Gastroesophageal sphincter (tissue), 4 donors: ENCODE measurements at regions not wholly inside any gene's neighbourhood (a gene's known extent, or its start where the extent isn't known, plus 50 kb on each side); places are given as distances from the start of the nearest gene placed in this dataset.
A peak's percentile ranks its signal among the peaks of the same experiment; 100 is the strongest.

Experiments
- ATAC-seq: fragments of 150-250 bp; one replicate; pipeline ENCODE4 v1.9.1; 2016; ENCODE audit warnings: mild to moderate bottlenecking, moderate library complexity
- H3K27ac ChIP-seq, 4 donors: fragments of 200-600 bp; sonication (generic) in 3 of 4; 1 replicate in 3 of 4; 2 replicates in 1 of 4; pipeline ENCODE4 v1.5.1; 2016 to 2019
- H3K27me3 ChIP-seq: fragments of 200-600 bp; sonication (generic); one replicate; pipeline ENCODE4 v1.5.1; 2019
- H3K36me3 ChIP-seq, 2 donors: fragments of 200-600 bp; sonication (generic); one replicate each; pipeline ENCODE4 v1.5.1; 2019; ENCODE audit warnings: control low read depth in 1 of 2
- H3K4me1 ChIP-seq, 3 donors: fragments of 200-600 bp; sonication (generic); 1 replicate in 2 of 3; 2 replicates in 1 of 3; pipeline ENCODE4 v1.5.1; 2016 to 2019; ENCODE audit warnings: control low read depth in 2 of 3
- H3K4me3 ChIP-seq, 2 donors: fragments of 200-600 bp; sonication (generic); one replicate each; pipeline ENCODE4 v1.5.1; 2019; ENCODE audit warnings: mild to moderate bottlenecking in 1 of 2, moderate library complexity in 1 of 2
- H3K9me3 ChIP-seq, 3 donors: fragments of 200-600 bp; sonication (generic); one replicate each; pipeline ENCODE4 v1.5.1; 2017 to 2019; ENCODE audit warnings: control low read depth in 2 of 3
- EP300 ChIP-seq: sonication (generic); formaldehyde crosslinking; IDR thresholded peaks from one replicate; pipeline ENCODE4 v1.6.1; 2017; ENCODE audit warnings: antibody characterized with exemption, mild to moderate bottlenecking
- POLR2A ChIP-seq, 2 donors: fragments of 450-650 bp; IDR thresholded peaks; one replicate each; pipeline ENCODE4 v1.6.1; 2017; ENCODE audit warnings: antibody characterized with exemption in 2 of 2, mild to moderate bottlenecking in 2 of 2, moderate library complexity in 1 of 2
- POLR2AphosphoS5 ChIP-seq: sonication (generic); formaldehyde crosslinking; IDR thresholded peaks from one replicate; pipeline ENCODE4 v1.6.1; 2017; ENCODE audit warnings: antibody characterized with exemption
- WGBS, 2 donors: methylation state at CpG; one replicate each; pipeline ENCODE4 v1.1.5; 2018; ENCODE audit warnings: low coverage in 1 of 2; 5-methylcytosine and 5-hydroxymethylcytosine counted together
- TF ChIP-seq, protein P1 (sequence below), 4 experiments: fragments of 200-600 bp in 2 of 4; fragments of 450-650 bp in 2 of 4; sonication (generic) in 1 of 4; IDR thresholded peaks; one replicate each; pipeline ENCODE4 v1.5.1; 2017 to 2019; ENCODE audit warnings: antibody characterized with exemption in 4 of 4, mild to moderate bottlenecking in 2 of 4, moderate library complexity in 2 of 4

DNA sequence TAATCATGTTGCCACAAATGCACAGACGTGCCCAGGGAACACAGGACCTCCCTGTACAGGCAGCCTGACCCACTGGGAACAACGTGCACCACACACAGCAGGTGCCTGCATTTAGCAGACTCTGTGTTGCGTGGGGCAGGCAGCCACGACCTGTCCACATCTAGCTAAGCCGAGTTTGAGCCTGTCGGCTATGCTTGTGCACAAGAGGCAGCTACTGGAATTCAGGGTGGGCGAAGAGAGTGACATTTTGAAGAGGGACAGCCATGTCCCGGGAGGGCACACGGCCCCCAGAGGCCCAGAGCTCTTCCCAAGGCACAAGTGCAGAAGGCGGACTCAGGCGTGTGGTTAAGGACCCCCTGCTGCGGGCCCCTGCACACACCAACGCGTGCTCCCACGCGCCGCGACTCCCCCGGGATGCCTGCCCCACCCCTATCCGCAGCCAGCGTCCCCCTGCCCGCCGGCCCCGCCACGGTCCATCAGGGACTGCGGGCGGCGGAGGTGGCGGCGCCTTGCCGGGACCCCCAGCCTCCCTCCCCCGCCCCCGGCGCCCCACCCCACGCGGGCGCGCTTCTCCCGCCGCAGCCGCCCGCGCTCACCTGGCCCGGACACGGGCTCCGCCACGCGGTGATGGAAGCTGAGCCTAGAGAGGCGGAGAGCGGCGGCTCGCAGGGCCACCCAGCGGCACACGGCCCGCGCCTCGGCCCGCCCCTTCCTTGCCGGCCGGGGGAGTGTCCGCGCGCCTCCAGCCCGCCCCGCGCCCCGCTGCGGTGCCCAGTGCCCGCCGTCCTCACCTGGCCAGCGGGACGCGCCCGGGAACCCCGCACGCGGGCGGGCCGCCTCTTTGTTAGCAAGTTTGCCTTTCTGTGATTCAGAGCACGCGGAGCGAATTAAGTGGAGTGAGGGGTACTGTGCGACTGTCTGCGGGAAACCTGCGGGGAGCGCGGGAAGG lies 125.3 kb upstream of the PRMT8 start:
- no CpG with 5 or more reads among the region's 87 CpGs for WGBS, 2 donors
- TF ChIP-seq EP300 (no peak), POLR2AphosphoS5 (no peak), POLR2A (IDR thresholded peaks at IDR 0.05) (no peak)
- TF ChIP-seq, protein P1, sequence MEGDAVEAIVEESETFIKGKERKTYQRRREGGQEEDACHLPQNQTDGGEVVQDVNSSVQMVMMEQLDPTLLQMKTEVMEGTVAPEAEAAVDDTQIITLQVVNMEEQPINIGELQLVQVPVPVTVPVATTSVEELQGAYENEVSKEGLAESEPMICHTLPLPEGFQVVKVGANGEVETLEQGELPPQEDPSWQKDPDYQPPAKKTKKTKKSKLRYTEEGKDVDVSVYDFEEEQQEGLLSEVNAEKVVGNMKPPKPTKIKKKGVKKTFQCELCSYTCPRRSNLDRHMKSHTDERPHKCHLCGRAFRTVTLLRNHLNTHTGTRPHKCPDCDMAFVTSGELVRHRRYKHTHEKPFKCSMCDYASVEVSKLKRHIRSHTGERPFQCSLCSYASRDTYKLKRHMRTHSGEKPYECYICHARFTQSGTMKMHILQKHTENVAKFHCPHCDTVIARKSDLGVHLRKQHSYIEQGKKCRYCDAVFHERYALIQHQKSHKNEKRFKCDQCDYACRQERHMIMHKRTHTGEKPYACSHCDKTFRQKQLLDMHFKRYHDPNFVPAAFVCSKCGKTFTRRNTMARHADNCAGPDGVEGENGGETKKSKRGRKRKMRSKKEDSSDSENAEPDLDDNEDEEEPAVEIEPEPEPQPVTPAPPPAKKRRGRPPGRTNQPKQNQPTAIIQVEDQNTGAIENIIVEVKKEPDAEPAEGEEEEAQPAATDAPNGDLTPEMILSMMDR (IDR thresholded peaks at IDR 0.05): no peak
- peak; percentile 43 for ATAC-seq
- H3K27ac ChIP-seq: no peak overlapping the region
- no peaks in the 10 kb centered on the region for H3K36me3 ChIP-seq
- no peaks in the 10 kb centered on the region for H3K9me3 ChIP-seq
- peak overlapping the region in 1 of 2 donors; percentile 47 for H3K4me3 ChIP-seq
- peaks cover 83% of the 10 kb centered on the region for H3K27me3 ChIP-seq
- peaks cover 0 to 13% (median 3%) of the 10 kb centered on the region in 3 donors for H3K4me1 ChIP-seq

DNA sequence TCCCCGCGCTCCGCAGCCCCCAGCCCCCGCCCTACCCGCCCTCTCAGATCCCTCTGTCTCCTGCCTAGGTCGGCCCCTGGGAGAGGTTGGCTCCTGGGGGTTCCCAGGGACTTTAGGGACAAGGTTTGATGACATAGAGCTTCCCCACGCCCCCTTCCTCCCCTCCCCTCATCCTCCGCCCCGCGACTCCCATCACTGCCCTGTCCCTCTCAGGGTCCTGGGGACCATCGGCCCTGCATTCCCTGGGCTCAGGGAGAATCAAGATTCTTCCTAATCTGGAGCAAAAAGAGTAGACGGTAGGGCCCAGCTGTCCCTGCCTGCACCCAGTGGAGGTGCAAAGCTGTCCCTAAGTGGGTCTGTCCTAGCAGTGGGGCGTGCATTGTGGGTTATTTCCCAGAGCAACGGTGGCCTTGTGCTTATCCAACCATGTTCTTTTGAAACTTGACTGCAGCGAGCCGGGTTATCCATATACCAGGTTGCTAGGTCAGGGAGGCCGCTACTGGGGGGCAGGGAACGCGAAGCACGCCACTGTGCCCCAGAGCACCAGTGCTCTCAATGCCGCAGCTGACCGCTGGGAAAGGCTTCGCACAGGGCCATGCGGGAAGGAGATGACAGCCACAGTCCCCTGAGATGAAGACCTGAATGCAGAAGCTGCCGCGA lies 124.4 kb upstream of the PRMT8 start:
- Histone ChIP-seq H3K27ac (no peak overlapping the region), H3K4me3 (peak overlapping the region in 1 of 2 donors; percentile 47), H3K4me1 (peaks cover 0 to 13% (median 3%) of the 10 kb centered on the region in 3 donors), H3K27me3 (peaks cover 75% of the 10 kb centered on the region), H3K9me3 (no peaks in the 10 kb centered on the region), H3K36me3 (no peaks in the 10 kb centered on the region)
- TF ChIP-seq, protein P1 (IDR thresholded peaks at IDR 0.05): no peak
- TF ChIP-seq EP300 (no peak), POLR2AphosphoS5 (no peak), POLR2A (IDR thresholded peaks at IDR 0.05) (no peak)
- WGBS, 2 donors: 75% methylated on average over 2 of the region's 26 CpGs; no CpG with 5 or more reads in 1 of the 2 donors
- ATAC-seq: no peak

DNA sequence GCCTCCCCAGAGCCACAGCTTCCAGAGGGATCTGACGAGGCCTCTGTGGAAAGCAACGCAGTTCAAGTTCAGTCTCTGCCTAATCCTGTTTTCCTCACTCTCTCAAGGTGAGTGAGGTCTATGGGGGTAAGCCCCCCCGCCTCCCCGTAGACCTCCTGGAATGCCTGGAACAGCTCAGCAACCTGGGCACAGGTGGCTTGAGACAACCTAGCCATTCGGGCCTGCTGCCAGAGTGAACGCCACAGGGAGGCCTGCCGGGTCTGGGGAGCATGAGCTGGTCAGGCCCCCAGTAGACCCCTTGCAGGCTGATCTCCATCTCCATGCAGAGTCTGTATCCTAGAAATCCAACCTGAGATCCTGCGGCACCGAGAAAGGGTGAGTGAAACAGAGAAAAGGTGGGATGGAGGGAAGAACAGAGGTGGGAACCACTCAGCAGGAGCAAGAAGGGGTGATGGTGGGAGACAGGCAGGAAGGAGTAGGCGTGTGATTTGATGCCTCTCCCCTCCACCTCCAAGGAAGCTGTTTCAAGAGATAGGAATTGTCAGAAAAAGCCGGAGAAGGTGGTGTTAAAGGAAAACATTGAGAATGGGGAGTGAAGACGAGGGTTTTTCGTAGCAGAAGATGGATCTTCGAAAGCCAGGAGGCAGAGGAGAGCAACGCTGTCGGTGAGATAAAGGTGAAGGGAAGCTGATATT lies 123.1 kb upstream of the PRMT8 start:
- Histone ChIP-seq H3K36me3 (no peaks in the 10 kb centered on the region), H3K4me1 (peaks cover 0 to 13% (median 3%) of the 10 kb centered on the region in 3 donors), H3K27me3 (peaks cover 62% of the 10 kb centered on the region), H3K4me3 (no peak overlapping the region), H3K27ac (no peak overlapping the region), H3K9me3 (no peaks in the 10 kb centered on the region)
- no peak for ATAC-seq
- TF ChIP-seq POLR2A (IDR thresholded peaks at IDR 0.05) (no peak), EP300 (no peak), POLR2AphosphoS5 (no peak)
- TF ChIP-seq, protein P1 (IDR thresholded peaks at IDR 0.05): no peak
- WGBS, 2 donors: 73% methylated on average over 12 of the region's 16 CpGs; no CpG with 5 or more reads in 1 of the 2 donors

DNA sequence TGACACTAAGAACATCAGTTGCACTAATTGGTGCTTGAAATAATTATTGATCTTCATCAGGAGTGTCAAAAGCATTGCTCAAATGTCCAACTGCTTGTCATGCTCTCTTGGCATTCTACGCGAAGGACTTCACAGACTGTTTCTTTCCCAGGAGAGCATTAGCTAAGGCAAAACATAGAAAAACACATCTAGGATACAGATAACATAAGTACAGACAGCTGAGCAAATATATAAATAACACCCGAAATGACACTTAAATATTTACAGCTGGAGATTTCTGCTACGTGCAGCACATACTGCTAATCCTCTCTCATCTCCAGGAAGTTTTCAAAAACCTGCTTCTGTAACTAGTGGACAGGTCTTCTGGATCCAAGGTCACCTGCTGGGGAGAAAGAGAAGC lies 120.0 kb upstream of the PRMT8 start:
- ATAC-seq: no peak
- no peak for TF ChIP-seq POLR2A (IDR thresholded peaks at IDR 0.05)
- TF ChIP-seq, protein P1 (IDR thresholded peaks at IDR 0.05): no peak
- TF ChIP-seq EP300: no peak
- no peak for TF ChIP-seq POLR2AphosphoS5
- 10 to 30% methylated on average over 2 to 4 of the region's 4 CpGs for WGBS, 2 donors
- H3K4me1 ChIP-seq: peaks cover 0 to 5% (median 0%) of the 10 kb centered on the region in 3 donors
- no peaks in the 10 kb centered on the region for H3K36me3 ChIP-seq
- no peak overlapping the region for H3K27ac ChIP-seq
- H3K27me3 ChIP-seq: peaks cover 31% of the 10 kb centered on the region
- no peaks in the 10 kb centered on the region for H3K9me3 ChIP-seq
- no peak overlapping the region for H3K4me3 ChIP-seq
